GM18499 (cell line): ENCODE measurements at regions not wholly inside any gene's neighbourhood (a gene's known extent, or its start where the extent isn't known, plus 50 kb on each side); places are given as distances from the start of the nearest gene placed in this dataset.

Source experiments
- ATAC-seq: cut with Tn5 transposase; IDR thresholded peaks from one replicate; pipeline ENCODE4 v1.9.1; 2021; ENCODE audit warnings: moderate number of reproducible peaks; ENCODE audit not compliant: insufficient read depth, unreplicated experiment

GRCh38 chr17:77753691-77754245 lies 204.7 kb upstream of the TNRC6C start:
- ATAC-seq, result no peak

GRCh38 chr17:77754956-77755355 lies 203.5 kb upstream of the TNRC6C start:
- no peak for ATAC-seq

GRCh38 chr17:77755410-77755963 lies 203.0 kb upstream of the TNRC6C start:
- no peak for ATAC-seq

GRCh38 chr17:77756028-77756427 lies 202.5 kb upstream of the TNRC6C start:
- no peak for ATAC-seq

GRCh38 chr17:77756846-77757560 lies 201.5 kb upstream of the TNRC6C start:
- no peak for ATAC-seq

GRCh38 chr17:77757561-77757898 lies 201.0 kb upstream of the TNRC6C start:
- no peak for ATAC-seq

GRCh38 chr17:77763023-77763422 lies 195.5 kb upstream of the TNRC6C start:
- no peak for ATAC-seq

GRCh38 chr17:77763575-77763974 lies 194.9 kb upstream of the TNRC6C start:
- no peak for ATAC-seq

- no peak for ATAC-seq
Observed at GRCh38 chr17:77765292-77765691, 193.2 kb upstream of the TNRC6C start.

- no peak for ATAC-seq
Observed at GRCh38 chr17:77767148-77767547, 191.4 kb upstream of the TNRC6C start.

GRCh38 chr17:77768248-77768852 lies 190.2 kb upstream of the TNRC6C start:
- no peak for ATAC-seq

GRCh38 chr17:77769215-77769614 lies 189.3 kb upstream of the TNRC6C start:
- ATAC-seq, result no peak

GRCh38 chr17:77769762-77770161 lies 188.7 kb upstream of the TNRC6C start:
- no peak for ATAC-seq

GRCh38 chr17:77770331-77771105 lies 188.0 kb upstream of the TNRC6C start:
- no peak for ATAC-seq

GRCh38 chr17:77771145-77771544 lies 187.4 kb upstream of the TNRC6C start:
- ATAC-seq, result no peak

- ATAC-seq, result no peak
Observed at GRCh38 chr17:77771587-77771986, 186.9 kb upstream of the TNRC6C start.

- ATAC-seq, result no peak
Observed at GRCh38 chr17:77771998-77772397, 186.5 kb upstream of the TNRC6C start.

- ATAC-seq, result no peak
Observed at GRCh38 chr17:77772461-77772897, 186.0 kb upstream of the TNRC6C start.

- ATAC-seq, result no peak
Observed at GRCh38 chr17:77772899-77773358, 185.6 kb upstream of the TNRC6C start.

- ATAC-seq, result no peak
Observed at GRCh38 chr17:77774182-77774581, 184.3 kb upstream of the TNRC6C start.
